ENCODE measurements at regions not wholly inside any gene's neighbourhood (a gene's known extent, or its start where the extent isn't known, plus 50 kb on each side); places are given as distances from the start of the nearest gene placed in this dataset.
A peak's percentile ranks its signal among the peaks of the same experiment; 100 is the strongest.

- no peaks in the 10 kb centered on the region for H3K9me3 Mint-ChIP-seq (ENCODE audit: low read depth)
- H3K4me3 Mint-ChIP-seq (ENCODE audit: low read depth), result no peak overlapping the region
- no peaks in the 10 kb centered on the region for H3K27me3 Mint-ChIP-seq
- peaks cover 19% of the 10 kb centered on the region for H3K4me1 Mint-ChIP-seq (ENCODE audit: low read depth)
- H3K27ac Mint-ChIP-seq, result no peak overlapping the region
- no peak for TF ChIP-seq CTCF (IDR thresholded peaks at IDR 0.05; ENCODE audit: unreplicated experiment)
- no peak for DNase-seq (ENCODE audit: low spot score, unreplicated experiment)
- no peaks in the 10 kb centered on the region for H3K36me3 Mint-ChIP-seq (ENCODE audit: insufficient read depth)
These were observed 97.7 kb downstream of the SOCS6 start for GRCh38 chr18:70386582-70386981.

DNA sequence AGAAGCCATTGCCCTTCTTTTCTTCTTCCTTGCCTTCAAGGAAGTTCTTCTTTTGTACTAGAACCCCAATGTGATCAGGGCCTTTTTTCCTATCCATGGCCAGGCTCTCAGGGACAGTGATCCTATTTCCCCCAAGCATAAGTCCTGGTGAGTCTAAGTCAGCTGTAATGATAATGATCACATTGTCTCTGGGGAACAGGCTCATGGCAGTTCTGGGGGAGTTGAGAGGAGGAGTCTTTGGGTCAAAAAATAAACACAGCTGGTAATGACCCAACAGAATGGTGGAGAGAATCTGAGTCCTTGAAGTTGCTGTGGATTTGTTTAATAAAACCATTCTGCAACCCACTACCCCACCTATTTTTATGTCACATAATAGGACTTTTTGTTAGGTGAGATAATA, 96.6 kb downstream of the SOCS6 start:
- Mint-ChIP-seq H3K9me3 (ENCODE audit: low read depth) (no peaks in the 10 kb centered on the region), H3K4me3 (ENCODE audit: low read depth) (no peak overlapping the region), H3K36me3 (ENCODE audit: insufficient read depth) (no peaks in the 10 kb centered on the region), H3K4me1 (ENCODE audit: low read depth) (peaks cover 25% of the 10 kb centered on the region), H3K27ac (no peak overlapping the region), H3K27me3 (no peaks in the 10 kb centered on the region)
- TF ChIP-seq CTCF (IDR thresholded peaks at IDR 0.05; ENCODE audit: unreplicated experiment), result no peak
- no peak for DNase-seq (ENCODE audit: low spot score, unreplicated experiment)

DNA sequence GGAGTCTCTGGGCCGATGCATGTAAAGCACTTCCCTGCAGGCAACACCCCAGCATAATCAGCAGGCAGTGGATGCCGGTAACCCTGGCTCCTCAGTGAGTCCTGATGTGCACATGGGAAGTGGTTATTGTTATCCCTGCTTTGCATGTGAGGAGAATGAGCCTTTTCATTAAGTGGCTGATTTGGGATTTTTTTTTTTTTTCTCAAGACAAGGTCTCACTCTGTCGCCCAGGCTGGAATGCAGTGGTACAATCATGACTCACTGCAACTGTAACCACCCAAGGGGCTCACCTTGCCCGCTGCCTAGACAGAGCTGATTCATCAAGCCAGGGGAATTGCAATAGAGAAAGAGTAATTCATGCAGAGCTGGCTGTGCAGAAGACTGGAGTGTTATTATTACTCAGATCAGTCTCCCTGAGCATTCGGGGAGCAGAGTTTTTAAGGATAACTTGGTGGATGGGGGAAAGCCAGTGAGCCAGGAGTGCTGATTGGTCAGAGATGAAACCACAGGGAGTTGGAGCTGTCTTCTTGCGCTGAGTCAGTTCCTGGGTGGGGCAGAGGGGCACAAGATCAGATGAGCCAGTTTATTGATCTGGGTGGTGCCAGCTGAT, 95.4 kb downstream of the SOCS6 start:
- no peak for DNase-seq (ENCODE audit: low spot score, unreplicated experiment)
- no peak for TF ChIP-seq CTCF (IDR thresholded peaks at IDR 0.05; ENCODE audit: unreplicated experiment)
- no peak overlapping the region for H3K4me3 Mint-ChIP-seq (ENCODE audit: low read depth)
- peak overlapping the region; percentile 69 for H3K27ac Mint-ChIP-seq
- H3K27me3 Mint-ChIP-seq, result no peaks in the 10 kb centered on the region
- H3K36me3 Mint-ChIP-seq (ENCODE audit: insufficient read depth), result no peaks in the 10 kb centered on the region
- H3K9me3 Mint-ChIP-seq (ENCODE audit: low read depth), result no peaks in the 10 kb centered on the region
- H3K4me1 Mint-ChIP-seq (ENCODE audit: low read depth), result peaks cover 29% of the 10 kb centered on the region

GRCh38 chr18:70382992-70383717, 94.3 kb downstream of the SOCS6 start:
- H3K4me1 Mint-ChIP-seq (ENCODE audit: low read depth), result peaks cover 31% of the 10 kb centered on the region
- no peaks in the 10 kb centered on the region for H3K27me3 Mint-ChIP-seq
- H3K9me3 Mint-ChIP-seq (ENCODE audit: low read depth), result no peaks in the 10 kb centered on the region
- no peak for TF ChIP-seq CTCF (IDR thresholded peaks at IDR 0.05; ENCODE audit: unreplicated experiment)
- H3K4me3 Mint-ChIP-seq (ENCODE audit: low read depth), result no peak overlapping the region
- H3K36me3 Mint-ChIP-seq (ENCODE audit: insufficient read depth), result no peaks in the 10 kb centered on the region
- peak overlapping the region; percentile 10 for H3K27ac Mint-ChIP-seq
- DNase-seq (ENCODE audit: low spot score, unreplicated experiment), result no peak

GRCh38 chr18:70382017-70382416, 93.2 kb downstream of the SOCS6 start:
- Mint-ChIP-seq H3K27ac (peak overlapping the region; percentile 69), H3K4me1 (ENCODE audit: low read depth) (peaks cover 40% of the 10 kb centered on the region), H3K36me3 (ENCODE audit: insufficient read depth) (no peaks in the 10 kb centered on the region), H3K9me3 (ENCODE audit: low read depth) (no peaks in the 10 kb centered on the region), H3K27me3 (no peaks in the 10 kb centered on the region), H3K4me3 (ENCODE audit: low read depth) (no peak overlapping the region)
- no peak for DNase-seq (ENCODE audit: low spot score, unreplicated experiment)
- no peak for TF ChIP-seq CTCF (IDR thresholded peaks at IDR 0.05; ENCODE audit: unreplicated experiment)
